ENCODE measurements at regions not wholly inside any gene's neighbourhood (a gene's known extent, or its start where the extent isn't known, plus 50 kb on each side); places are given as distances from the start of the nearest gene placed in this dataset.

DNA sequence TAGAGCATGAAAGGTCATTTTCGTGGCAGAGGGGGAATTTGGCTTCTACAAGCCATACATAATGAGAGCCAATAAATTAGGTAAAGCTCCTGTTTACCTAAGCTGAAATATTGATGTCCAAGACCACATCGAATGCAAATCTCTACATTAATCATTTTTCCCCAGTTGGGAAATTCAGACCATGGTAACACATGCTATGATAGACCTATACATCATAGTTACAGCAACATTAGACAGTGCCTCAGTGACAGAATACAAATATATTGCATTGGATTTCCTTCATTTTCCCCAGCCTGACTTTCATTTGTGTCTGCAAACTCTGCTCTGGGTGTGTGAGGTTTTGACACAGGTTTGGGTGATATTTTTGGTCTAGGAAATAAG, 1079.7 kb upstream of the TENM4 start:
- TF ChIP-seq, protein P1, sequence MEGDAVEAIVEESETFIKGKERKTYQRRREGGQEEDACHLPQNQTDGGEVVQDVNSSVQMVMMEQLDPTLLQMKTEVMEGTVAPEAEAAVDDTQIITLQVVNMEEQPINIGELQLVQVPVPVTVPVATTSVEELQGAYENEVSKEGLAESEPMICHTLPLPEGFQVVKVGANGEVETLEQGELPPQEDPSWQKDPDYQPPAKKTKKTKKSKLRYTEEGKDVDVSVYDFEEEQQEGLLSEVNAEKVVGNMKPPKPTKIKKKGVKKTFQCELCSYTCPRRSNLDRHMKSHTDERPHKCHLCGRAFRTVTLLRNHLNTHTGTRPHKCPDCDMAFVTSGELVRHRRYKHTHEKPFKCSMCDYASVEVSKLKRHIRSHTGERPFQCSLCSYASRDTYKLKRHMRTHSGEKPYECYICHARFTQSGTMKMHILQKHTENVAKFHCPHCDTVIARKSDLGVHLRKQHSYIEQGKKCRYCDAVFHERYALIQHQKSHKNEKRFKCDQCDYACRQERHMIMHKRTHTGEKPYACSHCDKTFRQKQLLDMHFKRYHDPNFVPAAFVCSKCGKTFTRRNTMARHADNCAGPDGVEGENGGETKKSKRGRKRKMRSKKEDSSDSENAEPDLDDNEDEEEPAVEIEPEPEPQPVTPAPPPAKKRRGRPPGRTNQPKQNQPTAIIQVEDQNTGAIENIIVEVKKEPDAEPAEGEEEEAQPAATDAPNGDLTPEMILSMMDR (IDR thresholded peaks at IDR 0.05; ENCODE audit: low read depth, low read length) = no peak

DNA sequence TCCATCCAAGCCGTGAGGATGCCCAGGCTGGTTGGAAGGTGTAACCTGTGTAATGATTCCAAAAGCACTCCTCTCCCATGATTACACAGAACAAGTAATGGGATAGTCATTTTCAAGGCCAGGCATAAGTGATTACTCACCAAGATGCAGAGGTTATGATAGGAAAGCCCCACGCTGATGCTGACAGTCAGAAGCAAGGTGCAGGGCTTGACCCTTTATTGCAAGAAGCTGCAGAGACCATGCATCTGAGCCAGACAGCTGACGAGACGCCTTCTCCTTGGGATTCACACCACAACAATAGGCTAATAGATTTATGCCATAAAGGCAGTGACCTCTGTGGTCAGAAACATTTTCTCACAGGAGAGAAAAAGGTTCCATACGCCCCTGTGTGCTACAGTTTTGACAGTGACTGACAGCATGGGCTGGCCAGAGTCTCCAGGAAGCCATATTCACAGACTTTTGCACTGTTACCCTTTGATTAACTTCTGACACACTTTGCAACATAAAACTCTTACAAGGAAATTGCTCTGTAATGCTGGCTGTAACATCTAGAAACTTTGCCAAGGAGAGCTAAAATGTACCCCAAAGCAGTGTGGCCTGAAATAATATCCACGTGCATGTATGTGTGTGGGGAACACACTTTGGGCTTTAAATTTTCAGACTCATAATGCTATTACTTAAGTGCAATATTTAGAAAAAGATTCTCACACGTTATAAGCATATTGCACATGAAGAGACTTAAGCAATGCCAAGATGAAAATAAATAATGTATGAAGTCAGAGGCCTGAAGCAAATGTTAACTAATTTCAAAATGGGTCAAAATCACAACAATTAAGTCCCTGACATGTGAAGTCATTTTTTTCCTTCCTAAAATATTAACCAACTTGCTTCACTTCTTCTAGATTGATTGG, 1079.0 kb upstream of the TENM4 start:
- DNase-seq (ENCODE audit: extremely low read depth, low read depth) = no peak
- TF ChIP-seq, protein P1 (IDR thresholded peaks at IDR 0.05; ENCODE audit: low read depth, low read length) = no peak

More for the DNA sequence above, 1079.7 kb upstream of the TENM4 start:
- no peak for DNase-seq (ENCODE audit: extremely low read depth, low read depth)

DNA sequence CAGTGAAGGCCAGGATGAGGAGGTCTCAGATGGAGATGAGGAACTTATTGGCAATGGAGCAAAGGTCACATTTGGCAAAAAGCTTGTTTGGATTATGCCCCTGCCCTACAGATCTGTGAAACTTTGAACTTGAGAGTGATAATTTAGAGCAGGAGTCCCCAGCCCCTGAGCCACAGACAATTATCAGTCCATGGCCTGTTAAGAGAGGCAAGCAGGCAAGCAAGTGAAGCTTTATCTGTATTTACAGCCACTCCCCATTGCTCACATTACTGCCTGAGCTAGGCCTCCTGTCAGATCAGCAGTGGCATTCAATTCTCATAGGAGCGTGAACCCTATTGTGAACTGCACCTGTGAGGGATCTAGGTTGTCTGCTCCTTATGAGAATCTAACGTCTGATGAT, 1076.9 kb upstream of the TENM4 start:
- TF ChIP-seq, protein P1 (IDR thresholded peaks at IDR 0.05; ENCODE audit: low read depth, low read length) = no peak
- no peak for DNase-seq (ENCODE audit: extremely low read depth, low read depth)

DNA sequence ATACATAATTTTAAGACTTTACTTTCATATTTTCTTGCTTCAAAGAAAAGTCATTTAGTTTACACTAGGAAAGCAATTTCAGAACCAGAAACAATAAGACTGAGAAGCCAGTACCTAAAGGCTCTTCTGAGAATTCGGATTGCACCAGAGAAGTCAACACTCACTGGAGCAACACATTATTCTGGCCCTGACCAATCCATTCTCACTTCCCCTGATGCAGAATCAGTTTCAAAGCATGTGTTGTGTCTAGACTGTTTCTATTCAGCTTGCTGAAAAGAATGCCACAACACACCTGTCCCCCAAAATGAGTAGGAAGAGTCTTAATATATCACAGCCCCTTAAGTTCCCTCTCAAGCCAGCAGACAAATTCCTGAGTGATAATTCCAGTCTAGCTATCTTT, 1074.3 kb upstream of the TENM4 start:
- TF ChIP-seq, protein P1 (IDR thresholded peaks at IDR 0.05; ENCODE audit: low read depth, low read length) = no peak
- DNase-seq (ENCODE audit: extremely low read depth, low read depth) = no peak

DNA sequence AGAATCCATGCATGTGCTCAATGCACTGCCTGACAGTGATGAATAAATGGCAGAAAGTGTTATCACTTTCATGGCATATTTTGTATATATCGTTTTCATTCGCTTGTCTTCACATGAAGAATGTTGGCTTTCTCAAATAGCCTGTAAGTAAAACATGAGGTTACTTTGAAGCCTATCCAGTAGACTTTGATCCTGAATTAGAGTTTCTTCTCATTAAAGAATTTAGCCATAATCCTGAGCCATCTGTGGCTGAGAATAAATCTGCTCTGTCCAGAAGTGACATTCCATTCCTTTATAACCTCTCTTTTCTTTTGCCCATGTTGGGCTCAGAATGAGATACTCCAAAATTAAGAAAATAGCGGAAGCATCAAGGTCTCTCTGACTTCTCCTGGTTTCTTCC, 1071.7 kb upstream of the TENM4 start:
- TF ChIP-seq, protein P1 (IDR thresholded peaks at IDR 0.05; ENCODE audit: low read depth, low read length) = no peak
- no peak for DNase-seq (ENCODE audit: extremely low read depth, low read depth)

DNA sequence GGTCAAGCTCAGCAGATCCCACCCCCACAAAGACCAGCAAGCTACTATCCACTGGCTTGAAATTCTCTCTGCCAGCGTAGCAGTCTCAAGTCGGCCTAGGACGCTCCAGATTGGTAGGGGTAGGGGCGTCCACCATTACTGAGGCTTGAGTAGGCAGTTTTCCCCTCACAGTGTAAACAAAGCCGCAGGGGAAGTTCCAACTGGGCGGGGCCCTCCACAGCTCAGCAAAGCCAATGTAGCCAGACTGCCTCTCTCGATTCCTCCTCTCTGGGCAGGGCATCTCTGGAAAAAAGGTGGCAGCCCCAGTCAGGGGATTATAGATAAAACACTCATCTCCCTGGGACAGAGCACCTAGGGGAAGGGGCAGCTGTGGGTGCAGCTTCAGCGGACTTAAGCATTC, 1064.9 kb upstream of the TENM4 start:
- no peak for DNase-seq (ENCODE audit: extremely low read depth, low read depth)
- TF ChIP-seq, protein P1 (IDR thresholded peaks at IDR 0.05; ENCODE audit: low read depth, low read length) = no peak

DNA sequence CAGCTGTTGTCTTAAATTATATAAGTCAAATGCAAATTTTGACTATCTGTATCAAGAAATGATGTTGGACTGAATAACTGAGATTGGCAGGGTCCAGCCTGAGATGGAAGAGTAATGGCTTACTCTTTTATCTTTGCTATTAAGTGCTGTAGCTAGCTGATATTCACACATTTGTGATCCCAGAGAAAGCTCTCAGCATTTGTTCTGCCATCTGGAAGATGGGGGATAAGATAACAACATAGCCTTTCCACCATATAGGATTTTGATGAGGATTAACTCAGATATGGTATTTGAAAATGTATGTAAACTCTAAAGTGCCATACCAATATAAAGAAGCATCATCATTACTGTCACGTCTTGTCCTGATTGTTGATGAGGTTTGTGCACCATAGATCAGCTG, 1063.2 kb upstream of the TENM4 start:
- TF ChIP-seq, protein P1 (IDR thresholded peaks at IDR 0.05; ENCODE audit: low read depth, low read length) = no peak
- DNase-seq (ENCODE audit: extremely low read depth, low read depth) = no peak

All from AG09319 (cell line).